ENCODE measurements at regions not wholly inside any gene's neighbourhood (a gene's known extent, or its start where the extent isn't known, plus 50 kb on each side); places are given as distances from the start of the nearest gene placed in this dataset.

DNA sequence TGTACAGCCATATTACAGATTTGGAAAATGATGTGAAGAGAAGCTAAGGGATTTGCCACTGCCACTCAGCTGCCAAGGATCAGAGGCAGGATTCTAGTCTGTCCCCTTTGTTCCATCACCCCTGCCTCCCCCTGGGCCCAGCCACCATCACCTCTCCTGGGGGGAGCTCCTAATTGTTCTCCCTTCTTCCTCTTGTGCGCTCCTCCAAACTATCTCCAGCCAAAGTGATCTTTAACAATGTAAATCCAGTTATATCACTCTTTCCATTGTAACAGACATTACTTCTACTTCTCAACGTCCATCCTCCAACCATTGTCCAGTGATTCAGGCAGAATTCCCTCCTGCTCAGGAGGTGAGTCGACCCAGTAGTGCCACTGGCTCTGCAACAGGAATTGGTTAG is 164.1 kb downstream of the PLPP3 start:
- Histone ChIP-seq H2AK5ac (ENCODE audit: low read depth, low read length) (no peak overlapping the region), H2BK5ac (ENCODE audit: low read depth, low read length) (no peak overlapping the region), H3K4ac (replicated peaks; ENCODE audit: insufficient read length, low read depth, low read length) (no peak overlapping the region), H3K56ac (replicated peaks; ENCODE audit: insufficient read length, low read depth, low read length) (no peak overlapping the region), H3K4me2 (ENCODE audit: insufficient read depth in 1 of 2, low read depth in 2 of 2, low read length in 2 of 2) (no peak overlapping the region), H4K91ac (replicated peaks; ENCODE audit: insufficient read length, low read length) (no peak overlapping the region), H3K18ac (ENCODE audit: extremely low read depth, low read length) (no peak overlapping the region), H3K23ac (ENCODE audit: insufficient read length) (no peak overlapping the region), H3K27me3 (replicated peaks in 1 of 4; ENCODE audit: control insufficient read depth in 3 of 4, extremely low read depth in 1 of 4, insufficient read depth in 3 of 4, low read length in 3 of 4) (no peaks in the 10 kb centered on the region), H2AFZ (ENCODE audit: low read length) (no peak overlapping the region), H2BK120ac (replicated peaks; ENCODE audit: low read depth, low read length) (no peak overlapping the region), H3K4me1 (replicated peaks in 1 of 4; ENCODE audit: control insufficient read depth in 3 of 4, insufficient read depth in 4 of 4, low read length in 3 of 4) (peaks cover 0 to 3% (median 0%) of the 10 kb centered on the region in 4 experiments; a peak in 1 of 7 replicates), H3K79me2 (ENCODE audit: control insufficient read depth in 1 of 2, insufficient read depth in 2 of 2, low read length in 2 of 2) (no peaks in the 10 kb centered on the region), H3K9me3 (ENCODE audit: insufficient read depth in 2 of 2, low read depth in 1 of 2, low read length in 1 of 2) (peaks cover 0 to 3% of the 10 kb centered on the region in 2 experiments; a peak in 1 of 4 replicates), H2BK20ac (ENCODE audit: low read length) (no peak overlapping the region), H3K27ac (ENCODE audit: low read depth, low read length) (no peak overlapping the region), H2BK12ac (ENCODE audit: low read depth, low read length) (no peak overlapping the region), H3K23me2 (ENCODE audit: low read depth, low read length) (no peaks in the 10 kb centered on the region; the same call in 1 of the 2 replicates), H3K9ac (replicated peaks in 1 of 4; ENCODE audit: extremely low read depth in 1 of 4, low read depth in 3 of 4, low read length in 3 of 4) (no peak overlapping the region), H3K79me1 (ENCODE audit: low read depth, low read length) (no peaks in the 10 kb centered on the region), H3K36me3 (ENCODE audit: control insufficient read depth in 2 of 4, insufficient read depth in 4 of 4, low read length in 3 of 4) (no peaks in the 10 kb centered on the region), H3K14ac (ENCODE audit: insufficient read length) (no peak overlapping the region), H4K5ac (ENCODE audit: insufficient read length, low read depth, low read length) (no peak overlapping the region), H2BK15ac (ENCODE audit: low read length) (no peak overlapping the region), H4K20me1 (replicated peaks in 1 of 2; ENCODE audit: control insufficient read depth in 1 of 2, insufficient read depth in 2 of 2, low read length in 2 of 2) (no peaks in the 10 kb centered on the region), H3K4me3 (ENCODE audit: extremely low read depth in 1 of 4, insufficient read depth in 2 of 4, low read depth in 3 of 4, low read length in 4 of 4) (no peak overlapping the region), H4K8ac (ENCODE audit: extremely low read depth, insufficient read depth, low read length) (no peak overlapping the region; the same call in 1 of the 2 replicates)
- 85% methylated on average over 3 of the region's 3 CpGs; no CpG with 5 or more reads in 1 of the 2 experiments for WGBS, 2 experiments (ENCODE audit: extremely low coverage in 1 of 2, insufficient coverage in 1 of 2, insufficient read length in 1 of 2, insufficient replicate concordance in 2 of 2, low coverage in 1 of 2, low lambda C conversion rate in 2 of 2, missing lambda C conversion rate in 1 of 2)
- no peak for DNase-seq (ENCODE audit: low read depth in 1 of 2, low spot score in 2 of 2)
- ChIA-PET POLR2A (ENCODE audit: partially characterized antibody) (no interaction called here), CTCF (ENCODE audit: partially characterized antibody) (interaction anchor here (1.1 to 1.6 kb wide), 2 partner anchors 14 to 170 kb away, joined by 4 to 5 read pairs; no protein-coding TSS in a partner anchor)
- TF ChIP-seq TBP (IDR thresholded peaks at IDR 0.05; ENCODE audit: low read depth, low read length) (no peak), BCL11A (IDR thresholded peaks at IDR 0.05; ENCODE audit: low read depth in 2 of 2, low read length in 2 of 2) (no peak)
- FAIRE-seq = no peak
